CMK (cell line): ENCODE measurements at regions not wholly inside any gene's neighbourhood (a gene's known extent, or its start where the extent isn't known, plus 50 kb on each side); places are given as distances from the start of the nearest gene placed in this dataset.
A peak's percentile ranks its signal among the peaks of the same experiment; 100 is the strongest.

Source experiments
- DNase-seq: peaks from one replicate; pipeline ENCODE4 v3.0.0-alpha.2; 2010; ENCODE audit warnings: low read depth

DNA sequence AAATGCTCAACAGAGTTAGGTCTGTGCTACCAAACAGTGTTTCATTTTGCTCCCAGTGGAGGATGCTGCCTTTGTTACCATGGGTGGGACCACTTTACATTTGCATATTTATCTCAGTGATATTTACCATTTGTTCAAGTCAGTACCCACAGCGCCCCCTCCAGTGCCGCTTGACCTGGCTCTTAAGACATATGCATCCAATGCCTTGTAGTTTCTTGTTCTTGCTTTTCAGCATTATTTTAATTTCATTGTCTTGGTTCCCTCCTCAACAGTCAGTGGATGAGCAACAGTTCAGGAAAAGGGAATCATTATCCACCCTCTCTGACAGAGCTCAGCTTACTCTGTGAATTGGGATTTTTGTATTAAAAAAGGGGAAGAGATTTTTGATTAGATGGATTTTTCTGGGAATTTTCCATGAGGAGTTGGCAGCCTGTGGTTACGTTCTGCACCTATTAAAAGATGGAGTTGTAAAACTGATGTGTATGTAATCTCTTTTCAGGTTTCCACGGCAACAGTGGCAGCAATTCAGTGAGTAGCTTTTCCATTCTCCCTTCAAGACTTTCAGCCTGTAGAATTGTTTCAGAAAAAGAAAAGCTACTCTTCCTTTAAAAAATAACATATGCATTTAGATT, 240.5 kb upstream of the DAAM1 start:
- no peak for DNase-seq

GRCh38 chr14:58950555-58950954, 237.9 kb upstream of the DAAM1 start:
- no peak for DNase-seq

DNA sequence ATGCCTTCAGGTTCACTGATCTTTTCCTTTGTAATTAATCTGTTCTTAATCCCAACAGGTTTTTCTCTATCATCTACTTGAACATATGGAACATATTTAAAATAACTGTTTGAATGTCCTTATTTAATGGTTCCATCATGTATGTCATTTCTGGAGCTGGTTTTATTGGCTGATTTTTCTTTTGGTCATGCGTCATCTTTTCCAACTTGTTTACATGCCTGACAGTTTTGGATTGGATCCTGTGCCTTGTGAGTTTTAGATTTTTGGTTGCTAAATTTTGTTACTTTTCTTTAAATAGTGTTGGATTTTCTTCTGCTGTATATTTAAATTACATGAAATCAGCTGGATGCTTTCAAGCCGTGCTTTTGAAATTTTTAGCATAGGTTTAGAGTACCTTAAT, 237.3 kb upstream of the DAAM1 start:
- no peak for DNase-seq

DNA sequence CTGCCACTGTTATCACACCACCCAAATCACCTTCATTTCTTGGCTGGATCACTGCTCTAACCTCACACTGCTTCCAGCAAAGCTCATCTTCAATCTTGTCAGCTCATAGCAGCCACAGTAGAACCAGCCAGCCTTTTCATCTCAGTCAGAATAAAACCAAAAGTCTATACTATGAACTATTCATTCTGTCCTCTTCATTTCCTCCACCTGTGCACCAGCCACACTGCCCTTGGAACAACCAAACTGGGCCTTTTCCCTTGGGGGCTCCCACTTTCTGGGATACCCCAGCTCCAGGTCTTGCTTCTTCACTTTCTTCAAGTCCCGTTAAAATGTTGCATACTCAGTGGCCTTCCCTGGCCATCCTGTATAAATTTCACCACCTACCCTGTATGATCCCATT, 234.4 kb upstream of the DAAM1 start:
- DNase-seq, result no peak

- DNase-seq, result no peak
These were observed 233.3 kb upstream of the DAAM1 start for GRCh38 chr14:58954901-58955861.

DNA sequence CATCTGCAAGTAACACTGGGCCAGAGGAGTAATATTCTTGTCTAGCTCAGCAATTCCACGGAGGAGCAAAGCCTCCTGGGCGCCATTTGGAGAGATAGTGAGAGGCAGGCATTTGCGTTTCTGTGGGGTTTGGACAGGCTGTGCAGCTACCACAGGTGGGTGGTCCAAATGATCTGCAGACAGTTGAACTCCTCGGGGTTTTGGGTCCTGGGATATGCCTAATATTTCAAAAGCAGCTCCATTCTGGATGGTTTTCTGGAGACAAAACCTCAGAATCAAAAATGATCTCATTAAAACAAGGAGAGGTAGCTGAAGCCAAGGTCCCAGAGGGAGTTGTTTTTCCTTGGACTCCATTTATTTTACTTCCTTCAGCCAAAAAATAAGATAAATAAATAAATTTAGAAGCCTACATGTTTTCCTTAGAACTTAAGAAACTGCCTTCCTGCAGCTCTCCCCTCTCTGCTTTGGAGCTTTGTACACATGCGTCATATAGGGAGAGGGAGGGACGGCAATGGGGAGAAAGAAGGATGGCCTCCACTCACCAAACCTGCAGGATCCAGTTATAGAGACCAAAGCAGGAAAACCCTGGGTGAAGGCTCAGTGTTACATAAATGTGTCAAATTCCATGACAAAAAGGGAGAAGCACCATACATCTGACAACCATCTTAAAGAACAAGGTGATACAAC, 227.3 kb upstream of the DAAM1 start:
- DNase-seq, result no peak

DNA sequence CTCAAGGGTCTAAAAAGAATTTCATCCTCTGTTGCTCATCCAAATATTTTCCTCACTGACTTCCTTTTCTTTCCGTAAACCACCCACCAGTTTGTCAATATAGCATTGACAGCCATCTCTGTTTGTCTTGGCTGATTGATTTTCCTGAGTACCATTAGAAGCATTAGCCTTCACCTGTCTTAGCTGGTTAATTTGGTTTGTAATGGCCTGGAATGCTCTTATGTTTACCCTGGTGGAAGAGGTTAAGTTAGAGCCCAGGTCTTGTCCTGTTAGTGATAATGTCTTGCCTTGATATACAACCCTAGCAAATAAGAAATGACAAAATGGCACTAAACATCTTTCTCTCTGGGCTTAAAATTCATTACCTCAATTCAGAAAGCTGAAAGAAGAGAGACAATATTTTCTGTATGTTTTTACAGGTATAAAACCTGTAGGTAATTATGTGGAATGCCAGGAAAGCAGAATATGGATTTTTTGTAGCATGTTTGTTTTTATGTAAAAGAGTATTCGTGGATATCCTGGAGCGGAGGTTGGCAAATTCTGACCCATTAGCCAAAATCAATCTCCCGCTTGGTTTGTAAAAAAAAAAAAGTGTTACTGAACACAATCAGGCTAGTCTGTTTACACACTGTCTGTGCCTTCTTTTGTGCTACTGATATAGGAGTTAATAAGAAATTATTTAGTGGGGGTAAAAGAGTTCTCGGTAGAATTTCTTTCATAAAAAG, 224.4 kb upstream of the DAAM1 start:
- DNase-seq, result no peak

DNA sequence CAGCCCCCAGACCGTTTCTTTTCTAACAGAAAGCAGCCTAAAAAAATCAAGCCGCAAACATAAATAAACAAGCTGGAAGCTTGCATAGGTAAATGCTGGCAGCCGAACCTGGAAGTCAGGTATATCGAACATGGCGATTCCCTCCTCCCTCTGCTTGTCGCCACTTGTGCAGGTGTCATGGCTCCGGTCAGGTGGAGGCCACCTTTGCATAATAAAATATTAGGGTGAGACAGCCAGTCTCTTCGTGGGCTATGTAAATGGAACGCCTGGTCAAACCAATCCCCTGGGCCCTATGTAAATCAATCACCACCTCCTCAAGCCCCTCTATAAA, 223.9 kb upstream of the DAAM1 start:
- DNase-seq, result no peak

DNA sequence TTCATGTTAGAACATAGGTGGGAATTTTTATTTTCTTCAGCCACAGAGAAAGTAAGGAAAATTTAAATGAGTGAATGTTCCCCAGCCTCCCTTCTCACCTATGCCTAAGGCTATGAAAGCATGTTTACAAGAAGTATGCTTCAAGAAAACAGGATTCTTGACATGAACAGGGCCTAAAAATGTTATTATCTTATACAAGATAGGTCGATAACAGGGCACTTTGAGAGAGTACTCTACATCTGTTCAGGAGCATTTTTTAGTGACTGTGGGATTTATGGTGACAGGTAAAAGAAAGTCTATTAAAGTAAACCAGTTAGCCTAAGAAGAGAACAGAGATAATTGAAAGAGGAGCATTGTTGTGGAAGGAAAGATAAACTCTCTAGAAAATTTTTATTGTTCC, 222.9 kb upstream of the DAAM1 start:
- DNase-seq, result no peak

DNA sequence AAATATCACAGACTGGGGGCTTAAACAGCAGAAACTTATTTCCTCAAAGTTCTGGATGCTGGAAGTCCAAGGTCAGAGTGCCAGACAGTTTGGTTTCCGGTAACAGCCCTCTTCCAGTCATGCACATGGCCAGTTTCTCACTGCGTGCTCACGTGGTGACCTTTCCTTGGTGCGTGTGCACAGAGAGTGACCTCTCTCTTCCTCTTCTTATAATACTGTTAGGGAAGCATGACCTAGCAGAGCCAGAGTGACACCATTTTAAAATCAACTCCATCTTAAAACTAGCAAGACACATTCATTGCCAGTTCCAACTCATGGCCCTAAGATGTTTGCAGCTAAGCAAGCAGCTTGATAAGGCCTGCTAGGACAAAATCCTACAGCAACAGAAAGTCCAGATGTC, 221.5 kb upstream of the DAAM1 start:
- DNase-seq, result no peak

DNA sequence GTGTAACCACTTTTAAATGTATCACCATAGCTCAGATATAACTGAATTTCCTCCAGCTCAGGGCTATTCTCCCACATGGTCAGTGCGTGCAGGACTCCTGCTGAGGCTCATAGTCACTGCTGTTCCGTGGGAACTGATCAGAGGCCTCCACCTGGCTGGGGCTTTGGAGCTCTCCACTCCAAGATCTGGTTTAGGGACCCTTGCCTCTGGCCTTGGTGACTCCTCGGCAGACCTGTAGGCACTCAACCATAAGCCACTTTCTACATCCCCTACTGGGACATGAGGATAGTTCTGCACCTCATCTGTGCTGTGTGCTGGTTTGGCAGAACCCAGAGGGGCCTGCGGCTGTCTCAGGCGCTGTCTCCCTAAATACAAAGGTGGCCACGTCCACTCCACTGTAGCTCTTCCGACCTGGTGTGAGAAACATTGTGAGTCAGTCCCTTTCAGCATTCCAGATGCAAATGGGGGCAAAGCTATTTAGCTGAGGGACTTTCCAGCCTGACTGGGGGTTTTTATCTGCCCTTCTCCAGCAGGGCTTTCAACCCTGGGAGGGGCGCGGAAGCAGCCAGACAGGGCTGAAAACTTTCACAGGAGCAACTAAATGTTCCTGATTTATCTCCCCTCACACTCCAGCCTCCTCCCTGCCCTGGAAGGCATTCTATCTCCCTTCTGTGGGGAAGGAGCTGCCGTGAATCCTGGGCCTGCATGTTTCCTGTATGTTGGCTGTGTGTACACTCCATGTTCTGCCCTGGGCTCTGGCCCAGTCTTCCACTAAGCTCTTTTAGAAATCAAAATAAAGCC, 218.3 kb upstream of the DAAM1 start:
- DNase-seq, result no peak

GRCh38 chr14:58972233-58973017, 216.0 kb upstream of the DAAM1 start:
- DNase-seq, result peak; percentile 15

DNA sequence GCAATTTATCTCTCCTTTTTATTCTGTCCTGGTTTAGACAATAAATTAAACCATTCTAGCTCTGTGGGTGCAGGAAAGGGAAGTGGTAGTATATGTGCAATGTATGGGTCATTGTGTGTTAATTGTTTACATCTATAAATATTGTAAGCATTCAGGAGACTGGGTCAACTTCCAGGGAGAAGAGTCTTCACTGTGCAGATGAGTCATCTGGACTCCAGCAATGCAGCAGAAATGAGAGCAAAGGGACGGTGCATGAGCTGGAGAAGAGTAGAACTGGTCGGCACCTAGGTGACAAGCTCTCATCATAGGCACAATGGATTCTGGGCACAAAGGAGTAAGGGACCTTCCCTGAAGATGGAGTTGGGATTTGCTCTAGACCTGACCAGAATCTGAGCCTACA, 211.1 kb upstream of the DAAM1 start:
- no peak for DNase-seq

DNA sequence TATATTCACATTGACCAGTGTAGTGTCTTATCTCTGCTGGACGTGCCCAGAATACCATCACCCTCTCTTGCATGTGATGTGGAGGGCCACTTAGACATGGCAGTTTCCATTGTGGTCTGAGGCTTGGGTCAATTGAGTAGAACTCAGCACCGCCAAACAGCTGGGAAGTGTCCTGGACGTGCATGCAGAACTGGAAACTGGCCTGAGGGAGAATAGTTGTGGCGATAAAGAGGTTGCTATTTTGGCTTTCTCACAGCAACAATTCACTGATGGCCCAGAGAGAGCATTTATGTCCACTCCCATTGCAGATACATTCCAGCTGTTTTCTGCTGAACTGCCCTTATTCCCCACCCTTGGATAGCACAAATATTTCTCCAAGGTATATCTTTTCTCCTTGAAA, 210.1 kb upstream of the DAAM1 start:
- DNase-seq, result no peak

- DNase-seq, result no peak
These were observed 209.1 kb upstream of the DAAM1 start for GRCh38 chr14:58979325-58979724.

- no peak for DNase-seq
These were observed 206.6 kb upstream of the DAAM1 start for GRCh38 chr14:58981840-58982239.

DNA sequence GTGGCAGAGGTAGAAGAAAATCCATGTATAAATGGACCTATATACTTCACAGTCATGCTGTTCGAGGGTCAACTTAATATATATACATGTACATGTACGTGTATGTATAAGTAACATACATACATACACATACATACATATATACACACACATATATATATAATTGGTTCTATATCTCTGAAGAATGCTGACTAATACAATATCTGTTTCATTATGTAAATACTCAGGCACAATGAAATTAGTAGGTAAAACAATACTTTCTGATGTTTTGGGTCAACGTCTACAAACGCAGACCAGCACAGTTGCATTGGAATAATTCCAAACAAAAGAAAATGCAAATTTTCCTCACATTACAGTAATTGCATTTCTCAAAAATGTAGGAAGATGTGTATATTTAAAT, 202.7 kb upstream of the DAAM1 start:
- no peak for DNase-seq

DNA sequence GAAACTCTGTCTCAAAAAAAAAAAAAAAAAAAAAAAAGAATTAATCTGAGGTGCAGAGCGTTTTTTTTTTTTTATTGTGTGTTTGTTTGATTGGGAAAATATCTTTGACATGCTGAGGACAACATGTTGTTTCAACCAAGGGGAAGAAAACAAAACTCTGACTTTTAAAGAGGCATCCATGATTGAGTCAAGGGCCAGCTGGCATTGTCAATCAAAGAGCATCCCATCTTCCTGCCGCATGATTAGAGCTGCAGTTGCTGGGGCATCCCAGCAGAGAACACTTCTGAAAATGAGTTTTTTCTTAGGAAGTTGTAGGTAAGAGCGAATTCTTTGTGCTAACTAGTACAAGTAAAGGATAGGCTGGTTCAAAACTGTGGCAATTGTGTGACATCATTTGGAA, 200.9 kb upstream of the DAAM1 start:
- no peak for DNase-seq

GRCh38 chr14:58992935-58993334, 195.5 kb upstream of the DAAM1 start:
- no peak for DNase-seq

DNA sequence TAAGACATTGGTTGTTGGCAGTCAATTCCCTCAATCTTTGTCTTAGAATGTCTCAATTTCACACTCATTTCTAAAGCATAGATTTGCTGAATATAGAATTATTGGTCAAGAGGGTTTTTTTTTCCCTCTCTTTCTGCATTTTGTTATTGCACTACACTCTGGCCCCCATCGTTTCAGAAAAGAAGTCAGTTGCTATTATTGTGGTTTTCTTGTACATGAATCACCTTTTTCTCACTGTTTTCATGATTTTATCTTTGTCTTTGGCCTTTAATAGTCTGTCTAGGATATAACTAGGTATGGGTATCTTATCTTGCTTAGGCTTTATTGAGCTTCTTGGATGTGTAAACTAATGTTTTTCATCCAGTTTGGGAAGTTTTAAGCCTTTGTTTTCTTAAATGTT, 194.3 kb upstream of the DAAM1 start:
- DNase-seq, result no peak

- DNase-seq, result no peak
These were observed 184.5 kb upstream of the DAAM1 start for GRCh38 chr14:59004012-59004411.
